ENCODE measurements at regions not wholly inside any gene's neighbourhood (a gene's known extent, or its start where the extent isn't known, plus 50 kb on each side); places are given as distances from the start of the nearest gene placed in this dataset.

DNA sequence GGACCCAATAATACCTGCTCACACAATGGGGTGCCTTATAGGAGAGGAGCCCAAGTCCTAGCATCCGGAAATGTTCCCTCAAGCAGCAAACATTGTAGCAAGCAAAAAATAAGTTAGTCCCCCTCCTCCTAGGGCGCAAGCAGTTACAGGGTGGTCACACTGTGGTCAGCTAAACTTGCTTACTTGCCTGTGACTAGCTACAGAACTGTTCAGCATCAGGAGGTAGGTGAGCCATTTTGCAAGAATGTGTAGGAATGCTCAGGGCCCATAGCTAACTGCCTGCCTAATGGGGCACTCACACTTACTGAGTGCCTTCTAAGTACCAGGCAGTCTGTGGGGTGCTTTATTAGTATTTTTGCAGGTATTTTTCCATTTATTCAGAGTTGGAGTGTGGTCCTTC lies 154.6 kb upstream of the GRIN2B start:
- ChIA-PET POLR2A (no interaction called here), CTCF (no interaction called here)
- Mint-ChIP-seq H3K36me3 (ENCODE audit: low read depth) (no peaks in the 10 kb centered on the region), H3K4me3 (no peak overlapping the region), H3K27ac (no peak overlapping the region), H3K4me1 (ENCODE audit: low read depth) (no peaks in the 10 kb centered on the region), H3K9me3 (no peaks in the 10 kb centered on the region), H3K27me3 (peaks cover 19% of the 10 kb centered on the region)
- Histone ChIP-seq H3K27ac (ENCODE audit: low read depth in 1 of 2, low read length in 2 of 2) (no peak overlapping the region), H3K4me1 (ENCODE audit: insufficient read depth, low read length) (no peaks in the 10 kb centered on the region), H3K4me3 (ENCODE audit: low read length) (no peak overlapping the region), H3K9me3 (ENCODE audit: control insufficient read depth in 1 of 2, insufficient read depth in 1 of 2, low read length in 2 of 2) (no peaks in the 10 kb centered on the region), H3K36me3 (ENCODE audit: insufficient read depth, low read length) (no peaks in the 10 kb centered on the region), H3K27me3 (ENCODE audit: control insufficient read depth in 1 of 2, insufficient read depth in 2 of 2, low read length in 2 of 2) (no peaks in the 10 kb centered on the region)
- no peak for DNase-seq
- intact Hi-C loops (cut with DNase I, micrococcal nuclease): no loop called here
- ATAC-seq (ENCODE audit: poor library complexity): no peak
- TF ChIP-seq CTCF (IDR thresholded peaks at IDR 0.05): no peak

- CTCF ChIA-PET: no interaction called here
- no peaks in the 10 kb centered on the region for H3K9me3 ChIP-seq (ENCODE audit: control insufficient read depth in 1 of 2, insufficient read depth in 1 of 2, low read length in 2 of 2)
- intact Hi-C loops (cut with DNase I, micrococcal nuclease): no loop called here
- POLR2A ChIA-PET: no interaction called here
- no peaks in the 10 kb centered on the region for H3K36me3 Mint-ChIP-seq (ENCODE audit: low read depth)
- H3K27me3 ChIP-seq (ENCODE audit: control insufficient read depth in 1 of 2, insufficient read depth in 2 of 2, low read length in 2 of 2): no peaks in the 10 kb centered on the region
- DNase-seq (no peak), ATAC-seq (ENCODE audit: poor library complexity) (no peak)
- H3K27me3 Mint-ChIP-seq: peaks cover 13% of the 10 kb centered on the region
- H3K27ac ChIP-seq (ENCODE audit: low read depth in 1 of 2, low read length in 2 of 2): no peak overlapping the region
- H3K36me3 ChIP-seq (ENCODE audit: insufficient read depth, low read length): no peaks in the 10 kb centered on the region
- H3K4me1 Mint-ChIP-seq (ENCODE audit: low read depth): no peaks in the 10 kb centered on the region
- H3K4me3 ChIP-seq (ENCODE audit: low read length): no peak overlapping the region
- no peaks in the 10 kb centered on the region for H3K4me1 ChIP-seq (ENCODE audit: insufficient read depth, low read length)
- TF ChIP-seq CTCF (IDR thresholded peaks at IDR 0.05): no peak
- no peak overlapping the region for H3K4me3 Mint-ChIP-seq
- H3K9me3 Mint-ChIP-seq: no peaks in the 10 kb centered on the region
- no peak overlapping the region for H3K27ac Mint-ChIP-seq
These were observed 157.1 kb upstream of the GRIN2B start for GRCh38 chr12:14138495-14138894.

DNA sequence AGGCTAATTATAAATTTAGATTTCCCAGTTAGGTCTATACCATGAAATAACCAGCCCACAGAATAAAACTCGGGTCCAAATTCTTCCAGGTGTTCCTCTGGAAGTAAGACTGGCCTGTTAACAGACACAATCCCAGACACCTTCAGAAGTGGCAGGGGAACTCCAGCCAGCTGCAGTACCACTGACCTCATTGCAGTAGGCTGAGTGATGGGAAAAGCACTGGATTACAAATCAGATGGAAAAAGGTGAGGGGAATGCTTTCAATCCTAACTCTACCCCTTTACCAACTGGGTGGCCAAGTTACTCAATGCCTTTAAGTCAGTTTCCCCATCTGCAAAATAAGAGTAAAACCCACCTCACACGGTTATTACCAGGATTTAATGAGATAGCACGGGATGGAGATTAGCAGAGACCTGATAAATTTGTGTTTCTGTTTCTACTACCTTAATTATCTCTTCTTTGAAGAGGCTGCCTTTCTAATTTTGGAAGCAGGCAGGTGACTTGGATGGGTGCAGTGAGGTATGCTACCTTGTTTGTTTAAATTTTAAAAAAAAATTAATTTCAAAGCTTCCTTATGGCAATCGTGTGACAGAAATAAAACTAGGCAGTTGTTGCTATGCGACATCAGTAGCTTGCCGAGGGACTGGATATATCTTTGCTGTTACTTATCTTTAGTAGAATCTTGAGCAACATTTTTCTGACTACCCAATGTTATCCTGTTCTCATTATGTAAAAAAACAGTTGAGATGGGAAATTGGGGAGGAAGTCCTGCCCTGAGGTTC lies 167.3 kb upstream of the GRIN2B start:
- no peak overlapping the region for H3K27ac Mint-ChIP-seq
- ChIA-PET CTCF (no interaction called here), POLR2A (no interaction called here)
- no peak overlapping the region for H3K4me3 ChIP-seq (ENCODE audit: low read length)
- H3K27me3 Mint-ChIP-seq: peaks cover 15% of the 10 kb centered on the region
- H3K27me3 ChIP-seq (ENCODE audit: control insufficient read depth in 1 of 2, insufficient read depth in 2 of 2, low read length in 2 of 2): no peaks in the 10 kb centered on the region
- no peak for ATAC-seq (ENCODE audit: poor library complexity)
- H3K36me3 Mint-ChIP-seq (ENCODE audit: low read depth): no peaks in the 10 kb centered on the region
- no peak for DNase-seq
- H3K4me1 ChIP-seq (ENCODE audit: insufficient read depth, low read length): no peaks in the 10 kb centered on the region
- no peak overlapping the region for H3K4me3 Mint-ChIP-seq
- intact Hi-C loops (cut with DNase I, micrococcal nuclease): no loop called here
- H3K4me1 Mint-ChIP-seq (ENCODE audit: low read depth): no peaks in the 10 kb centered on the region
- H3K9me3 Mint-ChIP-seq: no peaks in the 10 kb centered on the region
- H3K36me3 ChIP-seq (ENCODE audit: insufficient read depth, low read length): no peaks in the 10 kb centered on the region
- no peak for TF ChIP-seq CTCF (IDR thresholded peaks at IDR 0.05)
- no peak overlapping the region for H3K27ac ChIP-seq (ENCODE audit: low read depth in 1 of 2, low read length in 2 of 2)
- H3K9me3 ChIP-seq (ENCODE audit: control insufficient read depth in 1 of 2, insufficient read depth in 1 of 2, low read length in 2 of 2): peaks cover 0 to 5% of the 10 kb centered on the region in 2 experiments

Data from CD4-positive, alpha-beta T cell (primary cell).